ENCODE measurements at regions not wholly inside any gene's neighbourhood (a gene's known extent, or its start where the extent isn't known, plus 50 kb on each side); places are given as distances from the start of the nearest gene placed in this dataset.

DNA sequence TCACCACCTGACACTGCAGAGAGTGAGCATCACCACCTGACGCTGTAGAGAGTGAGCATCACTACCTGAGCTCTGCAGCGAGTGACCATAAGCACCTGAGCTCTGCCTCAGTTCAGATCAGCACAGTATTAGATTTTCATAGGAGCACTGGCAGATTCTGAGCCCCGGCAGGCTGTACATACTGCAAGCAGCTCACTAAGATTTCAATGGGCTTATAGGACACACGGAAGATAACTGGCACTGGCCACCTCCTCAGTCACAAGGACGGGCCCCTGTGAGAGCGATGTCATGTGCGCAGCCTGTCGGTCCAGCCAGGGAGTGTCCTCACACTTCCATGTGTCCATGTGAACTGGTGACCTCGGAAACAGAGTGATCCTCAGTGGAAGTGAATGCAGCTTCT, 153.5 kb upstream of the IRX2 start:
- TF ChIP-seq EZH2phosphoT487 (IDR thresholded peaks at IDR 0.05; ENCODE audit: insufficient read depth, low read depth) (no peak), EZH2 (IDR thresholded peaks at IDR 0.05; ENCODE audit: insufficient read depth, poor library complexity, severe bottlenecking) (no peak)

Measured in GM23248 (cell line).